Activated CD4-positive, CD25-positive, alpha-beta regulatory T cell (primary cell): ENCODE measurements at regions not wholly inside any gene's neighbourhood (a gene's known extent, or its start where the extent isn't known, plus 50 kb on each side); places are given as distances from the start of the nearest gene placed in this dataset.

Source experiments
- DNase-seq, 4 experiments: peaks; one replicate each; lab custom pipeline; 2025; lab: John Stamatoyannopoulos, UW

- no peak for DNase-seq
Measured at GRCh38 chr2:16615687-16616615, 49.7 kb downstream of the CYRIA start.

GRCh38 chr2:16615246-16615645 is 50.4 kb downstream of the CYRIA start:
- DNase-seq, result no peak

- DNase-seq, result no peak
Measured at GRCh38 chr2:16614314-16614860, 51.2 kb downstream of the CYRIA start.

- DNase-seq, result no peak
Measured at GRCh38 chr2:16613539-16614011, 52.1 kb downstream of the CYRIA start.

- DNase-seq, result no peak
Measured at GRCh38 chr2:16612490-16612889, 53.1 kb downstream of the CYRIA start.

GRCh38 chr2:16609786-16610185 is 55.8 kb downstream of the CYRIA start:
- DNase-seq, result no peak

GRCh38 chr2:16608661-16609643 is 56.7 kb downstream of the CYRIA start:
- peak; percentile 58 to 85 (median 70) for DNase-seq

- DNase-seq, result no peak
Measured at GRCh38 chr2:16607301-16607700, 58.3 kb downstream of the CYRIA start.

- DNase-seq, result no peak
Measured at GRCh38 chr2:16604236-16604635, 61.4 kb downstream of the CYRIA start.

- no peak for DNase-seq
Measured at GRCh38 chr2:16591370-16591933, 74.2 kb downstream of the CYRIA start.

GRCh38 chr2:16589465-16589864 is 76.2 kb downstream of the CYRIA start:
- DNase-seq, result no peak

GRCh38 chr2:16588565-16588964 is 77.1 kb downstream of the CYRIA start:
- DNase-seq, result no peak

GRCh38 chr2:16587601-16588000 is 78.0 kb downstream of the CYRIA start:
- DNase-seq, result no peak

GRCh38 chr2:16584824-16585540 is 80.7 kb downstream of the CYRIA start:
- DNase-seq, result no peak

- no peak for DNase-seq
Measured at GRCh38 chr2:16584084-16584483, 81.5 kb downstream of the CYRIA start.

GRCh38 chr2:16581241-16581640 is 84.4 kb downstream of the CYRIA start:
- no peak for DNase-seq

GRCh38 chr2:16578081-16578480 is 87.6 kb downstream of the CYRIA start:
- DNase-seq, result no peak

- no peak for DNase-seq
Measured at GRCh38 chr2:16570516-16570915, 95.1 kb downstream of the CYRIA start.

GRCh38 chr2:16568998-16569784 is 96.4 kb downstream of the CYRIA start:
- DNase-seq, result no peak

GRCh38 chr2:16566701-16567100 is 98.9 kb downstream of the CYRIA start:
- no peak for DNase-seq
